Aorta (tissue), 5 donors: ENCODE measurements at regions not wholly inside any gene's neighbourhood (a gene's known extent, or its start where the extent isn't known, plus 50 kb on each side); places are given as distances from the start of the nearest gene placed in this dataset.

Source experiments
- ATAC-seq: fragments of 200-7000 bp; cut with Tn5 transposase; one replicate; pipeline ENCODE4 v1.9.1; 2022; ENCODE audit warnings: moderate library complexity; ENCODE audit not compliant: low FRiP score
- DNase-seq, 2 donors: peaks; one replicate each; pipeline ENCODE4 v3.0.0-alpha.2; 2020
- H3K27ac ChIP-seq, 2 donors: one replicate each; pipeline ENCODE4 v1.5.1; 2013; ENCODE audit warnings: low read length in 2 of 2, mild to moderate bottlenecking in 2 of 2, moderate library complexity in 2 of 2, control low read depth in 1 of 2, inconsistent platforms in 1 of 2, low read depth in 1 of 2
- H3K27me3 ChIP-seq, 2 donors: one replicate each; pipeline ENCODE4 v1.6.1; 2013; ENCODE audit warnings: control low read depth in 1 of 2, low read length in 1 of 2, mild to moderate bottlenecking in 1 of 2, moderate library complexity in 1 of 2; ENCODE audit not compliant: insufficient read depth in 2 of 2, control insufficient read depth in 1 of 2
- H3K36me3 ChIP-seq, 2 donors: one replicate each; pipeline ENCODE4 v1.6.1; 2013; ENCODE audit warnings: control low read depth in 1 of 2, low read length in 1 of 2, mild to moderate bottlenecking in 1 of 2; ENCODE audit not compliant: insufficient read depth in 2 of 2, control insufficient read depth in 1 of 2
- H3K4me1 ChIP-seq, 2 donors: one replicate each; pipeline ENCODE4 v1.6.1; 2013; ENCODE audit warnings: low read length in 2 of 2, control low read depth in 1 of 2, mild to moderate bottlenecking in 1 of 2, moderate library complexity in 1 of 2; ENCODE audit not compliant: insufficient read depth in 2 of 2, control insufficient read depth in 1 of 2
- H3K4me3 ChIP-seq, 2 donors: one replicate each; pipeline ENCODE4 v1.5.1; 2013; ENCODE audit warnings: low read length in 2 of 2, control low read depth in 1 of 2, mild to moderate bottlenecking in 1 of 2
- H3K9me3 ChIP-seq: one replicate; pipeline ENCODE4 v1.6.1; 2013; ENCODE audit warnings: mild to moderate bottlenecking, low read length; ENCODE audit not compliant: control insufficient read depth
- WGBS, 2 donors: extraction: QIAGEN DNeasy Blood & Tissue Kit; methylation state at CpG; one replicate each; pipeline ENCODE4 v1.1.7; 2013; 5-methylcytosine and 5-hydroxymethylcytosine counted together
- intact Hi-C, 2 donors: fragments of 100-400 bp; cut with DNase I; formaldehyde crosslinking; loops; one replicate each; pipeline versions ENCODE4 v1.14.2 to v1.15.0; 2022
- donor health status: healthy with polysubstance abuse.
- donor health status: Bipolar disorder and iron deficiency.
- donor health status: DM: no; HTN: no; CAD: no.
- donor health status: DM: no; HTN: no; CAD: no.
- donor health status: DM: yes; HTN: yes; CAD: no.

- no peak overlapping the region for H3K4me3 ChIP-seq
- H3K9me3 ChIP-seq: no peaks in the 10 kb centered on the region
- intact Hi-C loops: no loop called here
- ATAC-seq: no peak
- no peaks in the 10 kb centered on the region for H3K27me3 ChIP-seq
- H3K36me3 ChIP-seq: no peaks in the 10 kb centered on the region
- 71 to 76% methylated on average over 22 of the region's 22 CpGs for WGBS, 2 donors
- H3K27ac ChIP-seq: no peak overlapping the region
- H3K4me1 ChIP-seq: no peaks in the 10 kb centered on the region
- peak in 1 of 2 donors; percentile 53 for DNase-seq
These were observed 69.8 kb upstream of the INSIG1 start for GRCh38 chr7:155227788-155228458.

DNA sequence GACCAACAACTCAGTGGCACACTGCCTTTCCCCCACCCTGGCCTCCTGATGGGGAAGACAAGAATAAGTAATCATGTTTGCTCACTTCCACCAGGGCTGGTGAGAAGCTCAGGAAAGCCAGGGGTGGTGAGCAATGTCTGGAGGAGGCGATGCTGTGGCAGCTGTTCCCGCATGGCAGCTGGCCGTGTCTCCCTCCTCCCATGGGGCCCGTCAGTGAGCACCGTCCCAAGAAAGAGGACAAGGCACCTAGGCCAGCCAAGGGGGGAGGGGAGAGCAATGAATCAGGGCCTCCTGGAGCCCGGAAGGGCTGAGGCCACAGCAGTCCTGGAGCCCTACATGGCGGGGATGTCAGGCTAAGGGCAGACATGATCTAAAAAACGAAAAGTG lies 69.2 kb upstream of the INSIG1 start:
- Histone ChIP-seq H3K27ac (no peak overlapping the region), H3K36me3 (no peaks in the 10 kb centered on the region), H3K4me3 (no peak overlapping the region), H3K9me3 (no peaks in the 10 kb centered on the region), H3K27me3 (no peaks in the 10 kb centered on the region), H3K4me1 (no peaks in the 10 kb centered on the region)
- intact Hi-C loops: no loop called here
- WGBS, 2 donors: 68 to 70% methylated on average over 7 to 8 of the region's 8 CpGs
- ATAC-seq: no peak
- DNase-seq: peak in 1 of 2 donors; percentile 49

- DNase-seq (no peak), ATAC-seq (no peak)
- no peak overlapping the region for H3K4me3 ChIP-seq
- no peaks in the 10 kb centered on the region for H3K36me3 ChIP-seq
- no peaks in the 10 kb centered on the region for H3K9me3 ChIP-seq
- 93 to 95% methylated on average over 9 of the region's 9 CpGs for WGBS, 2 donors
- intact Hi-C loops: no loop called here
- H3K27ac ChIP-seq: no peak overlapping the region
- no peaks in the 10 kb centered on the region for H3K4me1 ChIP-seq
- H3K27me3 ChIP-seq: no peaks in the 10 kb centered on the region
These were observed 68.8 kb upstream of the INSIG1 start for GRCh38 chr7:155228894-155229293.

DNA sequence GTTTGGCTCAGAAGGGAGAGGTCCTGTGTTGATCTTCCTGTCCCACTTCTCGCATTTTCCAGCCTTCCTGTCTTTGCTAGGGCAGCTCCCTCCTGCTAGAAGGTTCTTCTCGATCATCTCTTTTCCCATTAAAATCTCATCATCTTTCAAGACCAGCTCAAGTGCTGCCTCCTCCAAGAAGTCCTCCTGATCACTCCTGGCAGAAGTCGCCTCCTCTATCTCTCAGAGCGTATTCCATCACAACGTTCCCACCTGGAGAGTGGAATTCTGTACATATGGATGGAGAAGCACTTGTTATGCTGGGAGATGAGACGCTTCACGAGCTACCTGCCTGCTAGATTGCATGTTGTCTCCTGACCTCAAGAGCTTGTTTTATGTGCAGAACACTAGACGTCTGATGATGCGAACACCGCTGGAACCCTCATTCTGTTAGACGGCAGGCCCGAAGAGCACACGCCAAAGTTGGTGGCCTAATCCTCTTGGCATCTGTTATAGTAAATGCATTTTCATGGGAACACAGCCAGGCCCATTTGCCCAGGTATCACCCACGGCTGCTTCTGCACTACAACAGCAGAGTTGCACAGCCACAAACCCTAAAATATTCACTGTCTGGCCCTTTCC lies 68.0 kb upstream of the INSIG1 start:
- H3K27ac ChIP-seq: no peak overlapping the region
- 89 to 90% methylated on average over 14 of the region's 14 CpGs for WGBS, 2 donors
- H3K9me3 ChIP-seq: no peaks in the 10 kb centered on the region
- no peak for ATAC-seq
- H3K36me3 ChIP-seq: no peaks in the 10 kb centered on the region
- H3K27me3 ChIP-seq: no peaks in the 10 kb centered on the region
- no peak overlapping the region for H3K4me3 ChIP-seq
- DNase-seq: peak in 1 of 2 donors; percentile 30
- no peaks in the 10 kb centered on the region for H3K4me1 ChIP-seq
- intact Hi-C loops: no loop called here

DNA sequence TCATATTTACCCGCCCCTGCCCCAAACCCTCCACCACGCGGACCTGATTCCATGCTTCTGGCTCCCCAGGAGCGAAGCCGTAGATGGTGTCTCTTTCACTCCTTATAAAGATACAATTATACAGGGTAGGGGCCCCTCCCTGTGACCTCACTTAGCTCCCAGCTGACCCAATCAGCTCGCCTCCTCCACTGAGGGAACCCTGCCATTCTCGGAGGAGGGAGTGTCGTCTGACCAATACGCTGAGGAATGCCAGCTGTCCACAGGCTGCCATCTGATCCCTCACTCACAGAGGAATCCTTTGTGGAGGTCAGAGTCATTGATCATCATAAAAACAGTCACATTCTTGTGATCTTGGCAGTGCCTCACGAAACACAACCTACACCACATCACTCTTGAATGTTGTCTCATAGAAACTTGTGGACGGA lies 67.5 kb upstream of the INSIG1 start:
- Histone ChIP-seq H3K4me1 (no peaks in the 10 kb centered on the region), H3K27ac (no peak overlapping the region), H3K4me3 (no peak overlapping the region), H3K36me3 (no peaks in the 10 kb centered on the region), H3K9me3 (no peaks in the 10 kb centered on the region), H3K27me3 (no peaks in the 10 kb centered on the region)
- intact Hi-C loops: no loop called here
- 88 to 89% methylated on average over 11 of the region's 11 CpGs for WGBS, 2 donors
- DNase-seq: no peak
- ATAC-seq: no peak

- no peaks in the 10 kb centered on the region for H3K27me3 ChIP-seq
- WGBS, 2 donors: 92 to 95% methylated on average over 25 of the region's 25 CpGs
- DNase-seq (peak in 1 of 2 donors; percentile 46), ATAC-seq (no peak)
- intact Hi-C loops: no loop called here
- no peaks in the 10 kb centered on the region for H3K4me1 ChIP-seq
- no peak overlapping the region for H3K27ac ChIP-seq
- H3K9me3 ChIP-seq: no peaks in the 10 kb centered on the region
- no peak overlapping the region for H3K4me3 ChIP-seq
- H3K36me3 ChIP-seq: no peaks in the 10 kb centered on the region
These were observed 66.4 kb upstream of the INSIG1 start for GRCh38 chr7:155231241-155231800.

GRCh38 chr7:155231941-155232340 lies 65.7 kb upstream of the INSIG1 start:
- intact Hi-C loops: no loop called here
- DNase-seq (peak in 1 of 2 donors; percentile 51), ATAC-seq (no peak)
- H3K27me3 ChIP-seq: no peaks in the 10 kb centered on the region
- no peak overlapping the region for H3K27ac ChIP-seq
- H3K36me3 ChIP-seq: no peaks in the 10 kb centered on the region
- no peaks in the 10 kb centered on the region for H3K4me1 ChIP-seq
- no peaks in the 10 kb centered on the region for H3K9me3 ChIP-seq
- 96% methylated on average over 12 of the region's 12 CpGs for WGBS, 2 donors
- H3K4me3 ChIP-seq: no peak overlapping the region

DNA sequence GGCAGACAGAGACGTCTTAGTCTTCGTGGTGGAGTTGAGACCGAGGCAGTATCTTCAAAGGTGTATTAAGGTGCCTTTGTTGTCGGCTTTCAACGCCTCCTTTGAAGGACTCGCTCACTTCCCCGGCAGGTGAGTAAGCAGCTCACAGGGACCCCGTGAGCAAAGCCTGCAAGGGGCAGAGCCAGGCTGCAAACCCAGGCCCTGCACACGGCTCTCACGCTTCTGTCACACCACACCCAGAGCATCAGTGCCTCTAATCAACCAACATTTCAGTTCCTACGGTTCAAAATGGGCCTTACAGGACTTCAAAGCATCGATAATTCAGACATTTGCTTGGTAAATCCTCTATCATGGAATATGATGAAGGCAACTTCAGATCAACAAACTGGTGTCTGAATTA lies 64.8 kb upstream of the INSIG1 start:
- WGBS, 2 donors: 86 to 89% methylated on average over 12 of the region's 12 CpGs
- no peaks in the 10 kb centered on the region for H3K4me1 ChIP-seq
- intact Hi-C loops: no loop called here
- no peak overlapping the region for H3K4me3 ChIP-seq
- no peaks in the 10 kb centered on the region for H3K27me3 ChIP-seq
- H3K27ac ChIP-seq: no peak overlapping the region
- ATAC-seq (no peak), DNase-seq (peak in 1 of 2 donors; percentile 13)
- no peaks in the 10 kb centered on the region for H3K9me3 ChIP-seq
- H3K36me3 ChIP-seq: no peaks in the 10 kb centered on the region
